ENCODE measurements at regions not wholly inside any gene's neighbourhood (a gene's known extent, or its start where the extent isn't known, plus 50 kb on each side); places are given as distances from the start of the nearest gene placed in this dataset.
"Not testable (repeated sequence)": the region's sequence is repeated elsewhere in the genome, so short reads cannot be mapped to it uniquely, and the experiment has no call there.

DNA sequence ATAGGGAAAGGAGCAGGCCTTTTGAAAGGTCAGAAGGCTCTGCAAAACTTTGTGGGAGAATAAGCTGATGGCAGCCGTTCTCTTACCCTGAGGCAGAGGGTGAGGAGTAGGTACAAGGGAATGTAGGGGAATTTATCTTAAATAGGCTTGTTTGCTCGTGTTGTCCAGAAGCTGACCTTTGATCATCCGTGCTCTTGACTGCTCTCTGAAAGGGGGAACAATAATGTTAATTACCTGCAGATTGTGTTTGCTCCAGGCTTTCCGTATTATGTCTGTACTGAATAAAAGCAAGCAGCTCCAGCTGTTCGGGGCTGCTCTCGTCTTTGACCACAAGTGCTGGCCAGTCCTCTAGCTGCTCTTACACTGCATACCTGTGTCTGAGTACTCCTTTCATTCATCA lies 116.3 kb downstream of the ZNF429 start:
- Histone ChIP-seq H3K27me3 (ENCODE audit: control insufficient read depth in 2 of 2, insufficient read depth in 2 of 2, low read length in 2 of 2) (no peaks in the 10 kb centered on the region), H3K9ac (ENCODE audit: insufficient read depth, low read length, poor library complexity, severe bottlenecking) (no peak overlapping the region), H2AFZ (ENCODE audit: insufficient read depth, low read depth, low read length, poor library complexity, severe bottlenecking) (no peak overlapping the region), H3K27ac (ENCODE audit: low read depth in 1 of 2, low read length in 2 of 2) (no peak overlapping the region), H3K36me3 (replicated peaks in 1 of 2; ENCODE audit: control insufficient read depth in 1 of 2, insufficient read depth in 2 of 2, low read length in 2 of 2) (no peaks in the 10 kb centered on the region), H4K20me1 (ENCODE audit: insufficient read depth, low read length) (no peaks in the 10 kb centered on the region), H3K79me2 (ENCODE audit: insufficient read depth, low read length) (no peaks in the 10 kb centered on the region), H3K4me3 (replicated peaks in 1 of 3; ENCODE audit: low read depth in 2 of 3, low read length in 3 of 3) (no peak overlapping the region), H3K4me2 (replicated peaks; ENCODE audit: extremely low read depth, low read length, poor library complexity, severe bottlenecking) (no peak overlapping the region), H3K4me1 (ENCODE audit: control insufficient read depth in 1 of 2, insufficient read depth in 2 of 2, low read length in 2 of 2) (no peaks in the 10 kb centered on the region), H3K9me3 (replicated peaks in 1 of 2; ENCODE audit: control insufficient read depth in 1 of 2, insufficient read depth in 1 of 2, low read length in 2 of 2) (peaks cover 20 to 29% of the 10 kb centered on the region in 2 donors)
- H3K4me3 Mint-ChIP-seq = no peak overlapping the region
- H3K36me3 Mint-ChIP-seq = no peaks in the 10 kb centered on the region
- no peak overlapping the region for H3K27ac Mint-ChIP-seq
- peaks cover 16 to 85% (median 39%) of the 10 kb centered on the region in 7 donors for H3K9me3 Mint-ChIP-seq
- DNase-seq = no peak
- TF ChIP-seq, protein P1, sequence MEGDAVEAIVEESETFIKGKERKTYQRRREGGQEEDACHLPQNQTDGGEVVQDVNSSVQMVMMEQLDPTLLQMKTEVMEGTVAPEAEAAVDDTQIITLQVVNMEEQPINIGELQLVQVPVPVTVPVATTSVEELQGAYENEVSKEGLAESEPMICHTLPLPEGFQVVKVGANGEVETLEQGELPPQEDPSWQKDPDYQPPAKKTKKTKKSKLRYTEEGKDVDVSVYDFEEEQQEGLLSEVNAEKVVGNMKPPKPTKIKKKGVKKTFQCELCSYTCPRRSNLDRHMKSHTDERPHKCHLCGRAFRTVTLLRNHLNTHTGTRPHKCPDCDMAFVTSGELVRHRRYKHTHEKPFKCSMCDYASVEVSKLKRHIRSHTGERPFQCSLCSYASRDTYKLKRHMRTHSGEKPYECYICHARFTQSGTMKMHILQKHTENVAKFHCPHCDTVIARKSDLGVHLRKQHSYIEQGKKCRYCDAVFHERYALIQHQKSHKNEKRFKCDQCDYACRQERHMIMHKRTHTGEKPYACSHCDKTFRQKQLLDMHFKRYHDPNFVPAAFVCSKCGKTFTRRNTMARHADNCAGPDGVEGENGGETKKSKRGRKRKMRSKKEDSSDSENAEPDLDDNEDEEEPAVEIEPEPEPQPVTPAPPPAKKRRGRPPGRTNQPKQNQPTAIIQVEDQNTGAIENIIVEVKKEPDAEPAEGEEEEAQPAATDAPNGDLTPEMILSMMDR (IDR thresholded peaks at IDR 0.05) = no peak
- WGBS (ENCODE audit: insufficient coverage) = 89% methylated on average over 6 of the region's 6 CpGs
- intact Hi-C loops (cut with micrococcal nuclease) = no loop called here
- H3K4me1 Mint-ChIP-seq = no peaks in the 10 kb centered on the region
- H3K27me3 Mint-ChIP-seq (ENCODE audit: low read depth in 3 of 3) = peaks cover 0 to 3% (median 2%) of the 10 kb centered on the region in 3 donors

DNA sequence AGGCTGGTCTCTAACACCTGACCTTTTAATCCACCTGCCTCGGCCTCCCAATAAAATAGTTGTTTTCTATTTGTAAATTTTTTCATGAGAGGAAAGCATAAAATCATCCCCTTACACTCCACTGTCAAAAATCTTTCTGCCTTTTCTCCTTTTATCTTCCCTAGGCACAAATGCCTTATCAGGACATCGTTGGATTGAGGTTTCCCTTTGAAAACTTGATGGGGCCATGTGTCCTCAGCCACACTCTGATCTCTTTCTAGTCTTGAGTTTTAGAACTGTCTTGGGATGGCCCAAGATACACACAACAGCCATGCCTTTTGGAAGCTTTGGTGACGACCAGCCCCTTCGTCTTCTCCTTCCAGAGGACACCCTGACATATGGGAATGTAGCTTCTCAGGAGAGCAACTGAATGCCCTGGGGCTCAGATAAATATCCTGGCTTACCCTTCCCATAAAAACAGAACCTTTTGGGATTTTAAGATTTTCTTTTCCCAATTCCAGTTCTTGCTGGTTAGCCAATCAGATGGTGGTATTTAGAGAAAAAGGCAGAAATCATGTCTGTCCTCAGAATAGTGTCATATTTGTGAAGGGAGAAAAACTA lies 112.4 kb downstream of the ZNF429 start:
- H3K36me3 Mint-ChIP-seq = no peaks in the 10 kb centered on the region
- Histone ChIP-seq H2AFZ (ENCODE audit: insufficient read depth, low read depth, low read length, poor library complexity, severe bottlenecking) (no peak overlapping the region), H3K9ac (ENCODE audit: insufficient read depth, low read length, poor library complexity, severe bottlenecking) (no peak overlapping the region), H4K20me1 (ENCODE audit: insufficient read depth, low read length) (no peaks in the 10 kb centered on the region), H3K4me2 (replicated peaks; ENCODE audit: extremely low read depth, low read length, poor library complexity, severe bottlenecking) (no peak overlapping the region), H3K4me1 (ENCODE audit: control insufficient read depth in 1 of 2, insufficient read depth in 2 of 2, low read length in 2 of 2) (no peaks in the 10 kb centered on the region), H3K9me3 (replicated peaks in 1 of 2; ENCODE audit: control insufficient read depth in 1 of 2, insufficient read depth in 1 of 2, low read length in 2 of 2) (peaks cover 16 to 40% of the 10 kb centered on the region in 2 donors), H3K79me2 (ENCODE audit: insufficient read depth, low read length) (no peaks in the 10 kb centered on the region), H3K27ac (ENCODE audit: low read depth in 1 of 2, low read length in 2 of 2) (no peak overlapping the region), H3K4me3 (replicated peaks in 1 of 3; ENCODE audit: low read depth in 2 of 3, low read length in 3 of 3) (no peak overlapping the region), H3K36me3 (replicated peaks in 1 of 2; ENCODE audit: control insufficient read depth in 1 of 2, insufficient read depth in 2 of 2, low read length in 2 of 2) (no peaks in the 10 kb centered on the region), H3K27me3 (ENCODE audit: control insufficient read depth in 2 of 2, insufficient read depth in 2 of 2, low read length in 2 of 2) (no peaks in the 10 kb centered on the region)
- no peak overlapping the region for H3K4me3 Mint-ChIP-seq
- intact Hi-C loops (cut with micrococcal nuclease) = no loop called here
- 100% methylated on average over 1 of the region's 4 CpGs for WGBS (ENCODE audit: insufficient coverage)
- H3K27ac Mint-ChIP-seq = no peak overlapping the region
- TF ChIP-seq, protein P1 (IDR thresholded peaks at IDR 0.05) = no peak
- H3K9me3 Mint-ChIP-seq = peaks cover 32 to 77% (median 54%) of the 10 kb centered on the region in 7 donors
- no peaks in the 10 kb centered on the region for H3K4me1 Mint-ChIP-seq
- DNase-seq = no peak
- H3K27me3 Mint-ChIP-seq (ENCODE audit: low read depth in 3 of 3) = peaks cover 0 to 4% (median 3%) of the 10 kb centered on the region in 3 donors

DNA sequence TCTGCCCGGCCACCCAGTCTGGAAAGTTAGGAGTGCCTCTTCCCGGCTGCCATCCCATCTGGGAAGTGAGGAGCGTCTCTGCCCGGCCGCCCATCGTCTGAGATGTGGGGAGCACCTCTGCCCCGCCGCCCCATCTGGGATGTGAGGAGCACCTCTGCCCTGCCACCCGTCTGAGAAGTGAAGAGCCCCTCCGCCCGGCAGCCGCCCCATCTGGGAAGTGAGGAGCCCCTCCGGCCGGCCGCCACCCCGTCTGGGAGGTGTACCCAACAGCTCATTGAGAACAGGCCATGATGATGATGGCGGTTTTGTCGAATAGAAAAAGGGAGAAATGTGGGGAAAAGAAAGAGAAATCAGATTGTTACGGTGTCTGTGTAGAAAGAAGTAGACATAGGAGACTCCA lies 109.4 kb downstream of the ZNF429 start:
- H3K27me3 ChIP-seq (ENCODE audit: control insufficient read depth in 2 of 2, insufficient read depth in 2 of 2, low read length in 2 of 2); H3K27ac ChIP-seq (ENCODE audit: low read depth in 1 of 2, low read length in 2 of 2); H3K4me1 Mint-ChIP-seq; H3K9ac ChIP-seq (ENCODE audit: insufficient read depth, low read length, poor library complexity, severe bottlenecking); H3K4me3 ChIP-seq (replicated peaks in 1 of 3; ENCODE audit: low read depth in 2 of 3, low read length in 3 of 3); H2AFZ ChIP-seq (ENCODE audit: insufficient read depth, low read depth, low read length, poor library complexity, severe bottlenecking); H3K4me2 ChIP-seq (replicated peaks; ENCODE audit: extremely low read depth, low read length, poor library complexity, severe bottlenecking); H3K27ac Mint-ChIP-seq; H3K36me3 ChIP-seq (replicated peaks in 1 of 2; ENCODE audit: control insufficient read depth in 1 of 2, insufficient read depth in 2 of 2, low read length in 2 of 2); H4K20me1 ChIP-seq (ENCODE audit: insufficient read depth, low read length); intact Hi-C loops (cut with micrococcal nuclease); H3K27me3 Mint-ChIP-seq (ENCODE audit: low read depth in 3 of 3); H3K4me3 Mint-ChIP-seq; H3K36me3 Mint-ChIP-seq; H3K79me2 ChIP-seq (ENCODE audit: insufficient read depth, low read length); H3K4me1 ChIP-seq (ENCODE audit: control insufficient read depth in 1 of 2, insufficient read depth in 2 of 2, low read length in 2 of 2); DNase-seq: not testable (repeated sequence)
- peaks cover 24 to 57% (median 51%) of the 10 kb centered on the region in 7 donors for H3K9me3 Mint-ChIP-seq
- H3K9me3 ChIP-seq (replicated peaks in 1 of 2; ENCODE audit: control insufficient read depth in 1 of 2, insufficient read depth in 1 of 2, low read length in 2 of 2) = peaks cover 7 to 34% of the 10 kb centered on the region in 2 donors
- WGBS (ENCODE audit: insufficient coverage) = 100% methylated on average over 9 of the region's 19 CpGs
